HG02884 (cell line): ENCODE measurements at regions not wholly inside any gene's neighbourhood (a gene's known extent, or its start where the extent isn't known, plus 50 kb on each side); places are given as distances from the start of the nearest gene placed in this dataset.
A peak's percentile ranks its signal among the peaks of the same experiment; 100 is the strongest.

ENCODE experiments used
- ATAC-seq: cut with Tn5 transposase; IDR thresholded peaks from one replicate; pipeline ENCODE4 v1.9.1; 2021; ENCODE audit warnings: mild to moderate bottlenecking, moderate library complexity; ENCODE audit not compliant: unreplicated experiment

DNA sequence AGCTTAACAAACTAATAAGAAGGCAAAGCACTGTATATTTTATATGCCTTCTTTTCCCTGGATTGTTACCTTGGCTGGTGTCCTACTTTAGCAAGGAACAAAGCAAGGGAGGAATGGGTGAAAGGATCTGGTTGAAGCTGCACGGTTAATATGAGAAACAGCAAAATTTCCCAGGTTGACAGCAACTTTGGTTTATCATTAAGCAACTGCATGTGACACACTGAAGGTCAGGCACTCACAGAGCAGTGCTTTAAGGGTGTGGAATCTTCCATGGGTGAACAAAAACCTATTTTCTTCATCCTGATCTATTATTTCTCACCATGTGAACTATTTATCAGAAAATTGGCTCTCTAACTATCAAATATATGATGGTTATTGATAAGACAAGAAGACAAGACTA is 109.0 kb upstream of the ATP10B start:
- ATAC-seq: no peak

DNA sequence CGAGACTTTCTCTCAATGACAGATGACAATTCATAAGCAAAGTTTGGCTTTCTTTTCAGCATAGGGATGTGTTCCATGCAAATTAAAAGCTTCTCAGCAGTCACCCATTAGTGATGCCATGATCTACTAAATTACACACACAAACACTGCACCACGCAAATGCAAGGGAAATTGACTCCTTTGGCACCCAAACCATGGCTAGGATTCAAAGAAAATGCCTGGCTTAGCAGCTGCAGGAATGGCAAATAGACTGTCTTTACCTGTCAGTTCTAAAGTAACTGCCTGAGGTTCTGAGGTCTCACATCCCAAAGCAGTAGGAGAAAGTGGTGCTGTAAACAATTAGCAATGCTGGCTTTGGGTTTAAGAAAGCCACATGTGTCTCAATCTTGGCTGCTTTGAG is 108.6 kb upstream of the ATP10B start:
- ATAC-seq: no peak

DNA sequence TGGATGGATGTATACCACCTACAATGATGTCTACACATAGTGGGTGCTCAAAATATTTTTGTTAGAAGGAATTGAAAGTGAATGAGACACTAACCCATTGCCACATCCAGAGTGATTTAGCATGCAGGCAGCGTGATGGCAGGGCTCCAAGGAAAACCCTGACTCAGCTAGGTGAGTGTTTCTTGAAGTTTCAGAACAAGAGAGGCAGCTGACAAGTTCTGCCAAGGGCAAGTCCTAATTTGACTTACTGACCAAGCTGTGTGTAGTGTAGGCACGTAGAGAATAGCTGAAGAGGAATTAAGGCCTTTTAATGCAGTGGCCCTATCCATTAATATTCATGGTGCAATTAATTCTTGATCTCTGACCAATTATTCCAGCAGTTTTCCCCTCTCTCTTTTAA is 107.8 kb upstream of the ATP10B start:
- peak; percentile 41 for ATAC-seq

DNA sequence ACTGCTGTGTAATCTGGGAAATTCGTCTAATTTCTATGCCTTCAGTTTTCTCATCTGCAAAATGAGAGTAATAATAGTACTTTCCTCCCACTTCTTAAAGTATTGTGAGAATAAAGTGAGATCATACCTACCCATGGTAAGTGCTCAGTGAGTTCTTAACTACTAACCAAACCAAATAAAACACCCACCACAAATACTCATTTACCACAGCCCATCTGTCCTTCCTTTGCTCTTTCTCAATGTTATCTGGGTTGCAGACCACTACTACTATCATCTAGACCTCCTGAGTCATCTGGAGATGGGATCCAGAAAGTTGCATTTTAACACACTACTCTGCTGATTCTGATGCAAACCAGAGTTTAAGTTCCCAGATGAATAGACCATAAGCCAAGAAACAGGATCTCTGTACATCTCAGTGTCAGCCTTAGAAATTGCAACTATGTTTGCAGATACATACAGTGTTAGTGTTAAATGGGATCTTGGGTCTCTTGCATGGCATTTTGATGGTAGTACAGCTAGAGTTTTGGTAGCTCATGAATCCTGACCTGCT is 105.4 kb upstream of the ATP10B start:
- ATAC-seq: peak; percentile 56

DNA sequence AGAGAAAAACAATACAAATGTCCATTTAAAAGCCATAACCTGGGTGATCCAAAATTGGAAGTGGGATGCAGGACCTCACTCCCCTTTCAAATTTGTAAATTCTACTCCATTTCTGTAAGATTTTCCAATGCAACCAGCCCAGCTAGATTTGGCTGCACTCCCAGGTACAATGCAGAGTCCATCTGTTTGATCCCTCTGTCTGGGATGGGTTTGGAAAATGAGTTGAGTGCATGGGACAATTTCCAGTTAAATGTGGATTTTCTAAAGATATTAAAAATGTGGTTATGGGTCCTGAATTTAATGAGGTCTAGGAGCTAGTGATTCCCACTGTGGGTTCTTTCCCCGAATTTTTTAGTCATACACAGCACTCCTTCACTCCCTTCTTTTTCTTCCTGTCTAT is 104.0 kb upstream of the ATP10B start:
- no peak for ATAC-seq

DNA sequence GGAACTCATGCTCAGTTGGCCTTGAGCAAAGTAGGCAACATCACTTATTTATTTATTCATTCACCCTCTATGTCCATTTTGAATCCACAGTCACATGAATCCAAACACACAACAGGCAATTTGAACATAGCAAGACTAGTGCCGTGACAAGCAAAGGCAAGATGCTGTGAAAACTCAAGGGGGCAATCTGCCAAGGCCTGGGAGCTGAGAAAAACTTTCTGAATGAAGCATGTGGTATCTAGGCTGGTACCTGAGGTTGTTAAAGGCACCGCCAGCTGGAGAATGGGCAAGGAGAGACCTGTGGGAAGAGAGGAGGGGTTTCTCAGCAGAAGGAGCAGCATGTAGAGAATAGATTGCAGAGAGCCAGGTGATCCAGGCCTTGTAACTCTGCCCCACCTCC is 98.3 kb upstream of the ATP10B start:
- ATAC-seq: no peak

DNA sequence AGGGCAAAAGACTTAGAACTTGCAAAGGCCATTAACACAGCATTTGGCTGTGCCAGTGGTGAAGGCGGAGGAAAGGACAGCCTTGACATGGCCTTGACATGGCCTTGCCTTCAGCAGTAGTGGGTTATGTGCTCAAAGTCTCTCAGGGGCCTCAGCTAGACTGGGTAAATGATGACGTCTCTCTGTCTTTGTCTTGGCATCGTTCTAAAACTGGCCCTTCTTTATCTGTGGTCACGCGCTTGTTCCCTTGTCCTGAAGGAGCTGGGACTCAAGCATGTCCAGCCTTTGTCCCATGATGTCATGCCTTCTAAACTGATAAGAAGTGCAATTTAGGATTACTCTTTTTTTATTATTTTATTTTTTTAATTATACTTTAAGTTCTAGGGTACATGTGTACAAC is 88.7 kb upstream of the ATP10B start:
- no peak for ATAC-seq

DNA sequence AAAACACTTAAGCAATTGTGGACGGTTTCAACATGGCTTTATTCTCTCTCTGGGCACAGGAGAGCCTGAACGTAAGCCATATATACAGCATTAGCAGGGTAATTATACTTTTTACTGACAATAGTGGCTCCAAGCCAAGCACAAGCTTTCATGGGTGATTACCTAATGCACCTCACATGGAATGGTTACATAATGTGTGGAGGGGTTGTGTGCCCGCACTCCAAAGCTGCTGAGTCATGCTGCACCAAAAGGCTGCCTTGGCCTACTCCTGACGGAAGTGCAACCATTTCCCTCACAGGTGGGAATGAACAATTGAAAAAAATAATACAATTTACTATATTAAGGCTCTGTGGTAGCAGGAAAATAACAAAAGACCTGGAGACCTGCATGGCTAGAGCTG is 86.5 kb upstream of the ATP10B start:
- ATAC-seq: no peak

DNA sequence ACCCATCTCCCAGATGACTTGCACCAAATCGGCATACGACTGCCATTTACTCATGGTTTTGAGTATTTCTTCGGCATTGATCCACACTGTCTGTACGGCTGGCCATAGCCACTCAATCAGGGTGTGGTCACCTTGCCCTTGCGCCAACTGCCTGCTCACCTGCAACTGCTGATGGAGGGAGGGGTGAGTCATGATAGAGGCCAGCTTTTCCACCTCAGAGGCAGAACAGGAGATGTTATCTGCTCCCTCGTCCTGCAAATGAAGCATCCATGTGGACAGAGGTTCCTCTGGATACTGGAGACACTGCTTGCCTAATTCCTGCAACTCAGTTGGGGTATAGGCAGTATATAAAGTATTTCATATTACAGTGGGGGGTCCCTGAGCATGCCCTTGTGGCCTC is 85.6 kb upstream of the ATP10B start:
- no peak for ATAC-seq

DNA sequence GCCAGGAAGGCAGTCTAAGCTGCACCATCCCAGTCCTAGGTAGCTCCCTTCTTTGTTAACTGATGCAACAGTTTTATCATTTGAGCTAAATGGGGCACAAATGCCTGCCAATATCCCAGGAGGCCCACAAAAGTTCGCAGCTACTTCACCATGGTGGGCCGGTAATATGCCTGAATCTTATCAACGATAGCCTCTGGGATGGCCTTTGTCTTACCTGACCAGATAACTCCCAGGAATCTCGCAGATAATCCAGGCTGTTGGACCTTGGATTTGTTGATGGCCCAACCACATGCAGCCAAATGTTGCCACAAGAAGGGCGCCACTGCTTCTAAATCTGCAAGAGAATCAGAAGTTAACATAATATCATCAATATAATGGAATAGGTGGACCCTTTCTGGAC is 83.8 kb upstream of the ATP10B start:
- no peak for ATAC-seq

DNA sequence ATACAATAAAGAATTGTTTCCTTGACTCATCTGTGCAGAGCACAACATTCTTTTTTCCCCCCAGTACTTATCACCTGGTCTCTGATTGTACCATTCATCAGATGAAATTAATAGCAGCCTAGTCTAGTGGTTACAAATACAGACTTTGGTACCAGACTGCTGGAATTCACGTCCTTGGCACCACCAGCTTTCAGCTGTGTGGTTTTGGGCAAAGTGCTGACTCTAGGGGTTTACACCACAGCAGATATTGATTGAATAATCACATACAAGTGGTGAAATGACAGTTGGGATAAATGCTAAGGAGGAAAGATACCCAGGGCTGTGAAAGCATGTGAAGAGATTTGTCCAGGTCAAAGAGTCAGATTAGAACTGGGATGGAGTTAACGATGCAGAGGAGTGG is 79.3 kb upstream of the ATP10B start:
- ATAC-seq: no peak

DNA sequence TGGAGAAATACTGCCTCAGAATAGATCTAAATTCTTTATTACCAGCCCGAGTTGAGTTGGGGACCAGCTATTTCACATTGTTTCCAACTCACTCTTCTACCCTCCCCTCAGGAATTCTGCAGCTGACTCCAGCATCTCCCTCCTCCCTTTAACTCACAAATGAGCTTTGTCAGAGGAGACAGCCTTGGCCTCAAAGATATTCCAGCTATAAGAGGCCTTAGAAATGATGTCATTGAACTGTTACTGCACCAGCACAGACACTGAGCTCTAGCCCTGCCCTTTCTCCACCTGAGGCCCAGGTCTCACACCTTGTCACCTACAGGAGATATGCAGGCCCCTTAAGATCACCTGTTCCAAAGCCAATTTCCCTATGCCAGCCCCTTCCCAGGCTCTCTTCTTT is 78.4 kb upstream of the ATP10B start:
- ATAC-seq: no peak

DNA sequence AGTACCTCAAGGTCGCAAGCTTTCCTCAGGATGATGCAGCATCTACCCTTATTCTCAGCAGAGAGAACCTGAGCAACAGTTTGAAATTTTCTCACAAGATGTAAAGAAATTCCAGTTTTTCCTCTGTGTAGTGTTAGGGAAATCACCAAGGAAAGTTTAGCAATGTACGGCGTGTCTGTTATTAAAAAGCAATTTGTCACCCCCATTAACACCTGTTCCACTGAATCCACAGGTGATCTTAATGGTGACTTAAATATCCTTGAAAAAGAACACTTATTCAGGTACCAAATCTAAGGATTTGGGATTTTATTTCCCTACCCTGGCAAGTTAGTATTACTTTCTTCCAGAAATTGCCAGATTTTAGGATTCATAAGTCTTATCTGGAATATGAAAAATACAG is 77.9 kb upstream of the ATP10B start:
- no peak for ATAC-seq

DNA sequence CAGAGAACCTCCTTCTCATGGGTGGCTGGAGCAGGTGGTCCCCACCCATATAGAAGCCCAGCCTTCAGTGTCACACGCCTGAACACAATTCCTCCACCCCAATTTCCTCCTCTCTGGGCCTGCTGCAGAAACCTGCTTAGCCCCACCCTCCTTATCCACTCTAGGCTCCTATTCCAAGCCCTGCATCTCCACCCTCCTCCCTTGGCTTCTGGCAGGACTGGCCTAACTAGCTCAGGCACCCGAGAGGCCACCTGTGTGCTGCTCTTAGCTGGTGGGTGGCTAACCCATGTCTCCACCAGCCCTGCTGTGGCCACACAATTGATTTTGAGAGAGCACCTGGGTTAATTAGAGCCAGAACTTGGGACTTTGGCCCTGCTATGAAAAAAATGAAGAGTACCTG is 77.3 kb upstream of the ATP10B start:
- no peak for ATAC-seq

DNA sequence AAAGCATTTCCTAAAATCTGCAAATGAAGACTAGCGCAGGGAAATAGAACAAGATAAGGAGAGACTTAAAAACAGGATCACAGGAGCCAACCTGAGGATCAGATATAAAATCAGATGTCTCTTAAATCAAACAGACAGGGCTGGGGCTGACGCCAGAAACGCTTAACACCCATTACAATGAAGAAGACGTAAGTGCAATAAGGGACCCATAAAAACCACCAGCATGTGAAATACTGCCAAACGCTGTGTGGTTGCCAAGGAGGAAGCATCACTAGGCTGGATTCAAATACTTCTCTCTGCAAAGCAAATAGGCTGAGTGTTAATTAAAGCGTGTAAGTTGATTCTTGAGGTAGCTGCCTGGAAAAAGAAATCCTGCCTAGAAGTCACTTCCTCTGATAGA is 74.4 kb upstream of the ATP10B start:
- no peak for ATAC-seq

DNA sequence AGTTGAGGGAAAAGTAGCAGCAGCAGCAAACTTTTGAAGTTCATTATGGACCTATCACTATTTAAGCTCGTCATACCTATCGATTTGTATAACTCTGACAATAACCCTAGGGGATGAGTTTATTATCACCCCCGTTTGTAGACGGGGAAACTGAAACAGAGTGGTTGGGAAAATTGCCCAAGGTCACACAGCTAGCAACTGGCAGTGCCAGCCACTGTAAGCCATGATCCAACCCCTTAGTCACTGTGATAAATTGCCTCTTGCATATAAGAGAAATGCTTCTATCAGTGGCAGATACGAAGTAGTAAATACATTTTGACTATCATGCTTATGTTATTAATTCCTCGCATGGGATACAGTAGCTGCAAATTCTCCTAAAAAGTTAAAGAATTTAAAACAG is 73.3 kb upstream of the ATP10B start:
- ATAC-seq: no peak

DNA sequence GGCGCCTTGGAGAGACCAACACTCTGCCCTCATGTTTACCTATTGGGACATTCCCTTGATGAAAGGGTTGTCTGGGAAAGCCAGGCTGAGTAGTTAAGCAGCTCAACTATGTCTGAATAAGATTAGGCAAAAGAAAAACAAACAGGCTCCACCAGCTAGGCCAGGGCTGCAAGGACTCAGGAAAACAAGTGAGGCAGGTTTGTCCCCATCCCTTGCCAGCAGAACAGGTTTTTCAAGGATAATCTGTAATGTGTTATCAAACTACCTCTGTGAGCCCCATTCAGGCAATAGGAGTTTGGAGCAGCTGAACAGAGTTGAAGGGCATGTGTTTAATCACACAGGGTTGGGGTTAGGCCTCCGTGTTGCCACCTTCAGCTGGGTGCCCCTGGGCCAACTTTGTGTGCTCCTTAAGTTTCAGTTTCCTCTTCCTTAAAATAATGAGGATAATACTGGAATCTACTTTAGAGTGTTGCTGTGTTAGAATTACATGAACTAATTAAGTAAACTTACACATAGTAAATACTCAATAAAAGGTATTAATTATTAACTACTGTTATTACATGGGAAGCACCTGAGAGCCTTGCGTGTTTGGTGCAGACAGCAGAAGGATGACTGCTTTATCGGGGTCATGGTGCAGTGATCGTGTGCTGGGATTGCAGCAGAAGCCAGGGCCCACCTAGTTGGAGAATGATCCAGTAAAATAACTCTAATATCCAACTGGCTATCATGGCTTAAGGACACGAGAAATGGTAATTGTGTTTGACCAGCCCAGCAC is 72.1 kb upstream of the ATP10B start:
- no peak for ATAC-seq

DNA sequence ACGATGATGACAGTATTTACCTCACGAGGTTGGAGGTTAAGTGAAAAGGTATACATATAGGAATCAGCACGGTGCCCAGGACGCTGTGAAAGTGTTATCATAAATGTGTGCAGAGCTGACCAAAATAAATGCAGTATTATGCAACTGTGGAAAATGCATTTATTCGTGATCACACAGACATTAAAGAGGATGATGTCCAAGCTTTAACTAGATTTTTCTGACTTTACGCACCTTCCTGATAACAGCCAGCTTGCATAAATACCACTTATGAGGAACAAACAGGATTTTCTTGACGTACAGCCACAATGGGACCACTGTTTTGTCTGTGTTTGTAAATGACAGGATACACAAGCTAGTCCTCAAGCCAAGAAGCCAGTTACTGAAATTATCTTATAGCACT is 71.4 kb upstream of the ATP10B start:
- ATAC-seq: no peak

DNA sequence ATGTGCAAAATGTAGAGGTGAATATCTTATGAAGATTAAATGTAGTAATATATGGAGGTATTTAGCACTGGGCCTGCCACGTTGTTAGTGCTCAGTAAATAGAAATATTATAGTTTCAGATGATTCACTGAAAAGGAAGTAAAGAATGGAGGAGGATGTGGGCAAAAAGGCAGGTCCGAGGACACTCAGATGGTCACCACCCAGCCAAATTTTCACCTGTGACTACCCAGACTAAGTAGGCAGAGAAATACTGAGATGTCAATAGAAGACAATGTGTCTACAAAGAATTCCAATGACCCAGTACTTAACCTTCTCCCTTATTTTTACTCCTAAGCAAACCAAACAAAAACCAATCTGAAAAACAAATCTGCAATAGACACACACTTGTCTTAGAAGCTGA is 70.3 kb upstream of the ATP10B start:
- no peak for ATAC-seq

DNA sequence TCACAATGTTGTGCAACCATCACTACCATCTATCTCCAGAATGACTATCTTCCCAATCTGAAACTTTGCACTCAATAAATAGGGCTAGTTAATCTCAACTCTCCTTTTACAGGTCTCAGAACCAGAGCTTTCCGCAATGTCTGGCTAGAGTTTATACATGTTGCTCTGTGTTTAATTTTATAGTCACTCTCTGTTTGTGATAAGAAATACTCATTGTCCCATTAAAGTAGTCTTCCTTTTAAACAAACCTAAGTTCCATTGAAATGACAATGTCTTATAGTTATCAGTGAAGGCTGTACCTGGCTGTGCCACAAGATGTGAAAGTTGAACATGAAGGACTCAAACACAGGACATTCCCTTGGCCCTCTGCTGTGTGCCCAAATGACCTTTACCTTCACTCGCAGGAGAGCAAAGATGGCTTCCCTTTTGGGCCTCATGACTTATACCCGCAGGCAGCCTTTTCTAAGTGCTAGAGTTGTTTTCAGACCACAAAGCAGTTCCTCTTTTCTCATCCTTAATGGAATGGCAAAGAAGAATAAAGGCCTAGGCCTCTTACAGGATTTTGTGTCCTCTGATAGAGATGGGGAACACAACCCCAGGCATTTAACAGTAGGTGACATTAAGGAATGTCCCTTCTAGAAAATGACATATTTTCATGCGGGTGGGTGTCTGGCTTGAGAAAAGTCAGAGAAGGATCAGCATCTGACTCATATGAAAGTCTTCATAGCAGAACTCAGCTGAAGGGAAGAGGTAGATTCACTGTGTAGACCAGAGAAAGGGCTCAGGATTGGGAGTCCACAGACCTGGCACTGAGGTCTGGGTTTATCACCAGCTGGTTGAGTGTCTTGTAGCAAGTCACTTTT is 69.6 kb upstream of the ATP10B start:
- ATAC-seq: no peak

DNA sequence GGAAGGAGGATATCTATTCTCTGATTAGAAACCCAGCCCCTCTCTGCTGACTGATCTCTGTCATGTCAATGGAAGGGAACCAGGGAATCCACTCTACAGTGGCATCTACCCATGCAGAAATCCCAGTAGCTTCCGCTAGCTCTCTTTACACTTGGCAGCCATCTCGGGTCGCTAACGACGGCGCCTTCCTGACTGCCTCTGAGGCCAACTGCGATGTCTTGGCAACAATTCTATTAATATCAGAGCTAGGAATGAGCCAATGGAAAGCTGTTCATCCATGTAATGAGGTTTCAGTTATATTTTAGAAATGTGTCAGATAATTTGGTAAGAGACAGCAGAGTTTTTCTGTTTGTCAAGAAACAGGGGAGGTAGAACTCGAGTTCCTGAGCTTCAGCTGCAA is 67.6 kb upstream of the ATP10B start:
- ATAC-seq: no peak

DNA sequence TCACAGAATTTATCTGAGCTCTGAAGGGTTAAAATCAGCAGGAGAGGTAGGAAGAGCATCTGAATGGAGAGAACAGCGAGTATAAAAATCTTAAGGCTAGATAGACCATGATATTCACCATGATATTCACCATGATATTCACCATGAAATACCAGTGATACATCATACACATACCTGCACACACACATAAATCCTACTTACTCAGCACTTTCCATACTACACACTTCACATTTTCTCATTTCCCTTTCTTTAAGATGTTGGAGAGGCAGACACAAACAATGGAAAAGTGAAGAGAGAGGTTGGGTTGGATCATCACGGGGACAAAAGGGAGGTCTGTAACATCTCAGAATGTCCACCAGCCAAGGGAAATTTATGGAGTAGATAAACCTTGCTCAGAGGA is 66.4 kb upstream of the ATP10B start:
- no peak for ATAC-seq
